ENCODE measurements at regions not wholly inside any gene's neighbourhood (a gene's known extent, or its start where the extent isn't known, plus 50 kb on each side); places are given as distances from the start of the nearest gene placed in this dataset.

DNA sequence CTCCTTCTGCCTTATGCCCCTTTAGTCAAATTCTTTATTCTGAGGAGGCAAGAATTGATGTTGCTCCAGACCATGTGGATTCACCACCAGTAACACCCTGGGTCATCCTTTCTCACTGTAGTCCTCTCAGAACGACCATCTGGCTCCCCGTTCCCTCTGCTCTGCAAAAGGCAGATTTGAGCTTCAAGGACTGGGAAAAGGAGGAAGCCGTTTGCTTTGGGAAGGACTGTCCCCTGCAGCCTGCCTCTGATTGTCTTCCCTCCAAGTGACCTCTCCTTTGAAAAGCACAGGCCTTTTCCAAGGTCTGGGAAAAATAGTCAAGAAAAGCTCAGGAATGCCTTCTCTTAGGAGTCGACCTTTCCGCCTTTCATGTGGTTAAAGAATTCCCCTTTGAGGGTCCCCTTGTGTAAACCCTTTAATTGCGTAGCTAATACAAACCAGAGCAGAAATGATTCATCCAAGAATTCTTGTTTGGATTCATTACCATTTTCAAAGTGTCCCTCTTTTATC, 130.1 kb upstream of the COPS8 start:
- no peak for DNase-seq (ENCODE audit: low spot score)

DNA sequence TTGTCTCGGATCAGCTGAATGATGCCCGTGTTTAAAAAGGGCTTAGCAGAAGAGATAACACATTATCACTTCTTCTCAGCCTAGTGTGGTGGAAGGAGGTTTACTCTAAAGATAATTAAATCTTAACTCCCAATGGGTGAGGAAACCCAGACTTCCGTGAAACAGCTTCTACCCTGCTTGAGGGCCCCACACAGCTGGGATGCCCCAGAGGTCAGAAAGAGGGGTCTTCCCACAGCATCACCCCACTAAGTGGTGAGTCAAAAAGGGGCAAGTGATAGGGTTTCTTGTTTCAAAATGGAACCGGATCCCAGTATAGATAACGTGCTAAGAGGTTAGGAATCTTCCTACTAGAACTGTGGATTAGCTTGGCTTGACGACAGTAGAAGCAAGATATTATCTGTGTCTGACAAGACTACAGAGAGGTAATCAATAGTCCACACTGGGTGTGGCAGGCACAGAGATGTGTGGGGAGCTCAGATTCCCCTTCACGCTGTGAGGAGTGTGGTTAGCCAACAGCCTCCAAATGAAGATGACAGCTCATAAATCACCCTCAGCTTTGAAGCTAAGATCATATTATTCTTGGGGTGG, 129.6 kb upstream of the COPS8 start:
- DNase-seq (ENCODE audit: low spot score): no peak

DNA sequence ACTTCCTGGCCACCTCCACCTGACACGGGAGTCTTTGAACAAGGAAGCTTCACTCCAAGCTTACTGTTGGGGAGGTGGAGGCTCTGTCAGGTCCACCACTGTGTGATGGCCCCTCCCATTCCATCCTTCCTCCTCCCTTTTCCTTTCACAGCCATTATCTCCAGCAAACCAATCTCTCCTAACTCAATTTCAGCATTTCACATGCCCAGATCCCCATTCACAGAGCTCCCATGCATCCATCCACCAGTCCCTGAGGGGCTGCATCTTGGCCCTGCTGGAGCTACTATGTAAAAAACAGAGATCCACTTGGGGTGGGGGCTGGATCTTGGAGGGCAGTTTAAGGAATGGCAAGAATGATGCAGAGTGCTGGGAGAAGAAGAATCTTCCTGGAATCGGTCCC, 129.0 kb upstream of the COPS8 start:
- no peak for DNase-seq (ENCODE audit: low spot score)

DNA sequence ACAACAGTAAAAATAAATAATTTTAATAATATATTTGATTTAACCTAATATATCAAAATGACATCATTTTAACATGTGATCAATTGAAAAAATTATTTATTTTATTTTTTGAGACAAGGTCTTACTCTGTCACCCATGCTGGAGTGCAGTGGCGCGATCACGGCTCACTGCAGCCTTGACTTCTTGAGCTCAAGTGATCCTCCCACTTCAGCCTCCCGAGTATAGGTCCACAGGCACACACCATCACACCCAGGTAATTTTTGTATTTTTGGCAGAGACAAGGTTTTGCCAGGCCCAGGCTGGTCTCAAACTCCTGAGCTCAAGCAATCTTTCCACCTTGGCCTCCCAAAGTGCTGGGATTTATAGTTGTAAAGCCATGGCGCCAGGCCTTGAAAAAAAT, 126.7 kb upstream of the COPS8 start:
- DNase-seq (ENCODE audit: low spot score): no peak

DNA sequence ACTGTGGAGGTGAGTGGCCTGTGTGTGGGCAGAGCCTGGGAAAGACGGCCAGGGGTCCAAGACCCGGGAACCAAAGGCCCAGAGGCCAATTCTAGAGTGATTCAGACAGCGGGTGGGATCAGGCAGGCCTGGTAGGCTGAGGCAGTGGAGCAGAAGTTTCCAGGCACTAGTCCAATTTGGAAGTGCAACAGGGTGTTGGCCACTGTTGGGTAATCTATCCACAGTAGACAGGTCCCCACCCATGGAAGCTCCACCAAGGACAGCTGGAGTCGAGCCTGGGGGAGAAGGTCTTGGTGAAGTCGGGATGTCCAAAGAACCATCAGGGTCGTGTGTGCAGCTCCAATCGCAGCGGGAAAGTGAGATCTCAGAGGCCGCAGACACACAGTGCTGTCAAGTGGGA, 125.8 kb upstream of the COPS8 start:
- DNase-seq (ENCODE audit: low spot score): peak; percentile 22

DNA sequence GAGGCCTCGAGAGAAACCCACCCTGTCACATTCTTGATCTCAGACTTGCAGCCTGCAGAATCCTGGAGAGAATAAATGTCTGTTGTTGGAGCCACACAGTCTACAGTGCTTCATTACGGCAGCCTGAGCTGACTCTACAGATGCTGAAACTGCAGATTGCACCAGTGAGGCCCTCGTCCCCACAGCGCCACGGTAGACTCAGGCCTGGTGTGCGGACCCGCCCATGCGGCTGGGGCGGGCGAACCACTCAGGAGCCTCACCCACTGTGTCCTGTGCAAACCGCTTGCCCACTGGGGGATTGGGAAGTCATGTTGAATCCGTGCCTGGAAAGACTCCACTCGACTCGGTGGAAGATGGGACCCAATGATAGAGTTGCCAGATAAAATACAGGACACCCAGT, 125.2 kb upstream of the COPS8 start:
- DNase-seq (ENCODE audit: low spot score): no peak

DNA sequence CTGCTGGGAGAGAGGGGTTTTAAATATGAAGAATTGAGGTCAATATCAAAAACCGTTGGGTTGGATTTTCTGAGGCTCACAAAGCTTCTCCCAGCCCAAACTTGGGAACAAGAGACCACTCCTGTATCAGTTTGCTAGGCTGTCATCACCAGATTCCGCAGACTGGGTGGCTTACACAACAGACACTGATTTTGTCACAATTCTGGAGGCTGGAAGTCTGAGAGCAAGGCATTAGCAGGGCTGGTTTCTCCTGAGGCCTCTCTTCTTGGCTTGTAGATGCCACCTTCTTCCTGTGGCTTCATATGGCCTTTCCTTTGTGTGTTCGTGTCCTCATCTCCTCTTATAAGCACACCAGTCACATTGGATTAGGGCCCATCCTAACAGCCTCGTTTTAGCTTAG, 122.9 kb upstream of the COPS8 start:
- DNase-seq (ENCODE audit: low spot score): no peak

DNA sequence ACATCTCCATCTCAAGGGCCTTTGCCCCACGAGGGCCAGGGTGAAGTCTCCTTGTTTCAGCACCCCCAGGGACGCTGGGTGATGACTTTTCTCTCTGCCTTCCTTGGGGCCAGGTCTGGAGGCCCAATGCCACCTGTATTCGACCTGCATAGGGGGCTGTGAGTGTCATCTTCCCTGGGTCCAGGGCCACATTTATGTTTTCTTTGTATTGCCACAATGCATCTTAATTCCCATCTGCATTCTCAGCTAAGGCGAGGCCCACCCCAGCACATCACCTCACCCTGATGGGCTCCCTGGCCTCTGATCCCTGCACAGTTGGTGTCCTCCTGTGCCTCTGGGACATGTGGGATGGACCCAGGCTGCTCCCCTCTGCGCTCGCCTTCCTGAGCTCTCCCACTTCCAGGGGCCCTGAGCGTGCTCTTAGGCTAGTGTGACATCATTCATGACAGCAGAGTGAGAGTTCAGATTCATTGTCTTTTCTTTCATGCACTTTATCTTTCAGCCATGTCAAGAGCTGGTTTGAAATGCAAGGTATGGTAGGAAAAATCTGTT, 122.0 kb upstream of the COPS8 start:
- no peak for DNase-seq (ENCODE audit: low spot score)

DNA sequence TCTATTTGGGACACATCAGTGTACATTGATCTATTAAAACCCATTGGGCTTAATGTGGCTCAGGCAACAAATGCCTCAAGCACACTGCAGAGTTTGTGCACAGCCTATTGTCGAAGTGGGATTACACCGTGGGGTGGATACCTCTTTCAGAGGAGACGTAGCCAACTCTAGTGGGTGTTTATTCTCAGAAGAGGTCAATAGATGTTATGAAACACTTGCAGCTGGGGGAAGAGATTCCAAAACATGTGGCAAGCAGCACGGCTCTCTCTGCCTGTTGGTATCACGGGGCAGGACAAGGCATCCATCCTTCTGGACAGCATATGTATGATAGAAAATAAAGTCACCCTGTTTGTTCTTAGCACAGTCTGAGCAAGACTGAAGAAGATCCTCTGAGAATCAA, 121.4 kb upstream of the COPS8 start:
- DNase-seq (ENCODE audit: low spot score): peak; percentile 43

DNA sequence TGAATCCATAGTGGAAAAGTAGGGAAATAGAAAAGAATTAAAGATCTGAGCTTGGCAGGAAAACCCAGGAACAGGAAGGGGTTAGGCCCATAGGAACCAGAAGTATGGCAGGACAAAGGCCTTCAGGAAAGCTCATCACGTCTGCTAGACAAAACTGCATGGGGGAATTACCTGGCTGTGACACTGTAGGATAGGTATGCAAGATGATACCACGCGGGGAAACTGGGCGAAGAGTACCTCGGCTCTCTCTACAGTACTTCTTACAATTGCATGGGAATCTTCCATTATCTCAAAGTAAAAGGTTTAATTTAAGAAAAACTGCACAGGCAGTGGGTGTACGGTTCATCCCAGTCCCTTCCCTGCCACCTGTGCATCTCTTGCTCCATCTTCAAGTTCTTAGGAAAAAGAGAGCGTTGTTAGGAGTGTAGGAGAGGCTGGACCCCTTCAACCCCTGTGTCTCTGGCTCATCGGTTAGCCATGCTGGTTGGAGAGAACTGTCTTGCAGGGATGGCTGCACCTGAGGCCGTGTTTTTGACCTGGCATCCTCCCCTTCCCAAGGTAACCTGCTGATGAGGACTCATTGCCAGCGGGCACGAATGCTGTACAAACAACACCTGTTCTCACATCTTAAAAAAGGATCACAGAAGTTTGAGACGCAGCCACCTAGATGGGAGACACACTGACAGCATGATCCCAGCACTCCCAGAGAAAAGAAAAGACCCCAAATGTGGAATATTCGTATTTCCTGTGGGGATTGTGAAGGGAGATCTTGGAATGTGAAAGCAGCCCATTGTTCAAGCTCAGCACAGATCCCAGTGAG, 120.5 kb upstream of the COPS8 start:
- DNase-seq (ENCODE audit: low spot score): no peak

DNA sequence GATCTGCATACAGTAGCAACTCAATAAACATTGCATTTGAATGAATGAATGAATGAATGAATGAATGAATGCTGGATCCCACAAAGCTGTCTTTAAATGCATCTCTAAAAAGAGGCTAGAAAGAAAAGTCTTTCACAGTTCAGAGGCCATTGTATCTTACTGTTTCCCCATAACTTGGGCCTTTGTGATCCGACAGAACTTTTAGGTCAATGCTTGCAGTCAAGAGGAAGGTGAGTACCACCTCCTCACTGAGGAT, 119.9 kb upstream of the COPS8 start:
- no peak for DNase-seq (ENCODE audit: low spot score)

DNA sequence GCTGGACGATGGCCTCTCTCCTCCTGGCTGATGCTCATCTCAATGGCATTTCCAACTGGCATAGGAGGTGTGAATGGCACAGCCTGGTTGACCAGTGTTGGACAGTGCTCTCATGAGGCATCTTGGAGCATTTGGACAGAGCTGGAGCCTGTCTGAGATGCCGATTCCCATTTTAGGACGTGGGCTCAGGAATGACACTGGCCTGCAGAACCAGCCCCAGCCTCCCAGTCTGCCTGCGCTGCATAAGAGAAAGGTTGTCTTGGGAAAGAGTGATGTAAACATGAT, 118.2 kb upstream of the COPS8 start:
- no peak for DNase-seq (ENCODE audit: low spot score)

DNA sequence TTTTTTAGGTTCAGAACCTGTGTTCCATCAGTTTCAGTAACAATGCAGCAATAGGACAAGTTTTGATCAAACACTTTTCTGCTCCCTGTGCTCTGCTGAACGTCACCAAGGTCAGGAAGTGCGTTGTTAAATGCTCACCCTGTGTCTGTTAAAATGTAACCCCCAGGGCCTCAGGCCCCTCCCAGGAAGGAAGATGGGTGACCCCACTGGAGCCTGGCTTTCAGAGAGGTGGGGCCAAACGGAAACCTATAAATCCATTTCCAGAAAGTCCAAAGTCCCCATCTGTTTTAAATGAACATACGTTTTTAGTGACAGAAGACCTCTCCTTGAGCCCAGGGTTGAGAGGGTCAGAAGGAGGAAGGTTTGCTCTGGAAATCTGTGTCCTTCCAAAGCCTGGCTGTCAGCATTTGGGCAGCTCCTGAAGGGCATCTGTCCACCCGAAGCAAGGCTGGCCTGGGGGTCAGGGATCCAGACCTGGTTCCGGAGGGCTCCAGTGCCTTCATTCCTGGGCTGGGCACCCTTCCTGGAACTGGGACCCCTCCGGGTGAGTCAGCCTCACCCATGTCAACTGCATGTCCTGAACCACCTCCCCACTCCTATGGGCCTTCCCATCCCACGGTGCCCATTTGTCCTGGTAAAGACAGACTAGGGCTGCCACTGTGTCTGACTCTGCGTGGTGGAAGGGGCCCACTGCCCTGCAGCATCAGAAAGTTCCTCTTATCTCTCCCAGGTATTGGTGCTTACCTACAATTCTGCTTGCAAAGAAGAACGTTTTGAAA, 117.4 kb upstream of the COPS8 start:
- DNase-seq (ENCODE audit: low spot score): no peak

DNA sequence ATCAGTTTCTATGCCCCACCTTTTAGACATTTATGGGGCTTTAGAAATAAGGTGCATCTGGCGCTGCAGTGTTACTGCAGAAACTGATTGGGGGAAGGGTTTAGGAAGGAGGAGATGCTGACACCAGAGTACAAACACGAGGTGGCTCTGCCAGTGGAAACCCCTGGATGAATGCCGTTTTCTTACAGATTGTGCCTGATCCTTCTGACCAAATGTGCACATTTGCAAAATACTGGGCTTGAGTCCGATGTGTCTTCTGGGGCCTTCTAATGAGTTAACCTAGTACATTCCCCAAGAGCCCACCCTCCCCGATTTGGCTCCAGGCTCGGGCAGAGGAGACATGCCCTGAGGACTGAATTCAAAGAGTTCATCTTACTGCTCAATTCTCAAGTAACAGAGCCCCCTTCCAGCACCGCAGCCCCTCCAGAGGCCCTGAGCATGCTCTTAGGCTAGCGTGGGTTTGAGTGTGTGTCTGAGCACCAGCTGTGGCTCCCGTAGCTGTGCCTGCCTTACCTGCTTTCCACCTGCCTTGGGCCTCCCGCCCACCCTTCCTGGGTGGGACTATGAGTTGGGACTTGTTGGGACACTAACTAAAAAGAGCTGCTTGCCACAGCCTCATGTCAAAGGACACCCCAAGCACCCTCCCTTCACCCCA, 116.7 kb upstream of the COPS8 start:
- DNase-seq (ENCODE audit: low spot score): no peak

DNA sequence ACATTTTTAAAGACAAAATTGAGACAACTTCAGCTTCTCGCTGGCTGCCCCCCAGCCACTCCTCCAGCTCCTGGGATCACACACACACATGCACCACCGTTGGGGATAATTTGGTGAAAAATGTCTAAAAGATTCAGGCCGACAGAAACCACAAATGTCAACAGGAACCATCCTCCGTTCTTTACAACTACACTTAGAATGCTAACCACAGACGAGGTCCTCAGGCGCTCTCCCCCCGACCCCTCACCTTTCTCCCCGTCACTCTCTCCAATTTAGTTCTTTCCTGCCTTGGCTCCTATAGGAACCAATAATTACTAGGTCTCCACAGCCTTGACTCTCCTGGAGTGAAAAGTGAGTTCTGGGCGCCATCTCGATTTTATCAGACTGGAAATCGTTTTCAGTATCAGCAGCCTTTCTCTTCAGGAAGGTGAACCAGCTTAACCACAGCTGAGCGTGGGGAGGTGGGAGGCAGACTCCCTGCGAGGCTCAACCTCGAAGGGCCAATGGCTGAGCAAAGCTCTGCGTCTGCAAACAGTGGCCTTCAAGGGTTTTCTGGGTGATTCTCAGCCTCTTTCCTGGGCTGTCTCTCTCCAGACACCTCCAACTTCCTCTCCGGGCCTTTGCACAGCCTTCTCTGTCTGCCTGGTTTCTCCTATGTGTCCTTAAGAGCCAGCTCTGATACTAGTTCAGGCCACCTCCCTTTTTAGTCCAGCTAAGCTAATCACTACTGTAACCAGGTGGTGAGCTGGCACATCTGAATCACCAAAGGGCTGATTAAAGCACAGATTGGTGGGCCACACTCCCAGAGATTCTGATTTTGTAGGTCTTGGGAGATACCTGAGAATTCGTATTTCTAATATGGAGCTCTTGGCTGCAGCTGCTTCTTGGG, 115.7 kb upstream of the COPS8 start:
- DNase-seq (ENCODE audit: low spot score): no peak

DNA sequence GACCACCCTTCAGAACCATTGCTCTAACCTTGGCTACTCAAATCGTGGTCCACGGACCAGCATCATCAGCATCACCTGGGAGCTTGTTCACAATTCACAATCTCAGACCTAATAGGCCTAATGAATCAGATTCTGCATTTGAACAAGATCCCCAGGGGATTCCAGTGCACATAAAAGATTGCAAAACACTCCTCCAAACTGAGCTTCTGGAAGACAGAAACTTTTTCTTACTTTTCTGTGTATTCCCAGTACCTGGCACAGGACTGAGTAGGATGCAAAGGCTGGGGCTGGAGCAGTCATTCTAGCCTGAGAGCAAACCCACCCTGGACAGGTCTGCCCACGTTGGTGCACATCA, 115.1 kb upstream of the COPS8 start:
- DNase-seq (ENCODE audit: low spot score): peak; percentile 29

DNA sequence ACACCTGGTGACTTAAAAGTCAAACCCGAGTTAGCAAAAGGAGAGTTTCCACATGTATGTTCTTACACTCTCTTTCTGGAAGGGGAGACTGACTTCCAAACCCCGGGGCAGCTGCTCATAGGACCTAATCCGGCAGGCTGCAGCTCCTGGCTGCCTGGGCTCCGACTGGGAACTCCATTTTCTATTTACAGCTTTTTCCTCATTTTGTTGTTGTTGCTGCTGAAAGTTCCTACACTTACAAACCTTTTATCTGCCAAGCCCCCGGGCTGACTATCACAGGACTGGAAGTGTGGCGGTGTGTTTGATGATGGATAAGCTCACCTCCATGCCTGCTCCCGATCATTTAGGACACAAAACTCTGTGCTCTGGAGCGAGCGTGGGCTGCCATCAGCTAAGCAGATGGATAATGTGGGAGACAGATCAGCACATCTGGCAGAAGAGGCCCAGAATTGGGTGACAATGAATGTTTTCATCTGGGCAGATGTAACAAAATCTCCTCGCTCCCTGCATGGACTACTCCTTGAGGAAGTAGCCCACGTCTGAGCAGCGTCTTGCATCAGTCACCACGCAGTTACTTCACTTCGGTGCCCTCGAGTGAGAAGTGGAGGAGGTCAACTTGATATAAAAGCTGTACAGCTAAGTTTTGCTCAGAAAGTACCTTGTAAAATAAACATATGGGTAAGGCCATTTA, 114.4 kb upstream of the COPS8 start:
- no peak for DNase-seq (ENCODE audit: low spot score)

DNA sequence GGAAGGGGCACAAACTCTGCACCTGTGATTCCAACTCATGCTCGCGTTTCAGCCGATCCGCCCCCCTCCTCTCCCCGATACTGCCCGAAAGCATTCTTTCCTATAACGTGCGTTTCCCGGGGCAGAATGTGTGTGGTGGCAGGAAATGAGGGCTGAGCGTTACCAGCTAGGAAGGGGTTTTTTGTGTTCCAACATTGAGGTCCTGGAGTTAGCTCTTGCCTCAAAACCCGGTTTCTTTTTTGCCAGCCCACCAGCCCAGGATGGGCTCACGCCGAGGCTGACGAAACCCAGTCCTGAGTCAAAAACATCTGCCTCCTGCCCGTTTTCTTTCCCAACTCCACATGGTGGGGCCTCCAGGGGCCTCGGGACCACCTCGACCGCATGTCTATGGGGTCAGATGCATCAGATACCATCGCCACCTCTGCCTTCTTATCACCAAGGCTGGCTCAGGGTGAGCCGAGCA, 113.7 kb upstream of the COPS8 start:
- DNase-seq (ENCODE audit: low spot score): no peak

DNA sequence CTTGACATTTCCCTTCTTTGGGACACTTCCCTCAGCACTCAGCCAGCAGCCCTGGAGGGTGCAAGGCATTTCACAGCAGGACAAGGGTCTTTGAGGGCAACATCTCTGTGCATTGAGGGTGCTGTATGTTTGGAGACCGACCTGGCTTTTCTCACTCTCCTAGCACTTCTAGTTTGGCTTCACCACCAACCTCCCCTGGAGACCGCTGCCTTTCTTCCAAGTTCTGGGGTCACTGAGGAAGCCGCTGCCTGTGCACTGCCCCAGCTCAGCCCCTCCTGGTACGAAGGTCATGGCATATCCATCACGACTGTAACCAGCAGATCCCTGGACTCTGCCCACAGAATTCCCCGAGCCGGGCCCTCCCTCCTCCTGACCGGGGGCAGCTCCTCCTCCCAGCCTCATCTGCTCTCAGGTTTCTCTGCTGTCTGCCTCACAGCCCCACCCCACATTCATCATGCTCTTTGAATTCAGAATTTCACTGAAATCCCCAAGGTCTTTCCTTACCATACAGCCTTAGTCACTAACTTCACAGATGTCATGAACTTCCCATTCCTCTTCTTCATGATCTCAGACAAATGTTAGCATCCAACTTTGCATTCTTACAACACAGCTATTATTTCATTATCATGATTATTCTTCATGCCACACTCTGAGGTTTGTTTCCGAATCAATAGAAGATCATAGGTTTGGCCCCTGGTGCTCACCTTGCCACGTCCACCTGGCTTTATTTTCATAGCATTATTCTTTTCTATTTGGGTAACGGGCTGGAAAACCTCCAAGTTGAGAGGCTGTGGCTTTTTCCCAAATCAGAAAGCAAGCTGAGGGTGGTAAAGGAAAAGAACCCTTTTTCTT, 113.0 kb upstream of the COPS8 start:
- peak; percentile 84 for DNase-seq (ENCODE audit: low spot score)

DNA sequence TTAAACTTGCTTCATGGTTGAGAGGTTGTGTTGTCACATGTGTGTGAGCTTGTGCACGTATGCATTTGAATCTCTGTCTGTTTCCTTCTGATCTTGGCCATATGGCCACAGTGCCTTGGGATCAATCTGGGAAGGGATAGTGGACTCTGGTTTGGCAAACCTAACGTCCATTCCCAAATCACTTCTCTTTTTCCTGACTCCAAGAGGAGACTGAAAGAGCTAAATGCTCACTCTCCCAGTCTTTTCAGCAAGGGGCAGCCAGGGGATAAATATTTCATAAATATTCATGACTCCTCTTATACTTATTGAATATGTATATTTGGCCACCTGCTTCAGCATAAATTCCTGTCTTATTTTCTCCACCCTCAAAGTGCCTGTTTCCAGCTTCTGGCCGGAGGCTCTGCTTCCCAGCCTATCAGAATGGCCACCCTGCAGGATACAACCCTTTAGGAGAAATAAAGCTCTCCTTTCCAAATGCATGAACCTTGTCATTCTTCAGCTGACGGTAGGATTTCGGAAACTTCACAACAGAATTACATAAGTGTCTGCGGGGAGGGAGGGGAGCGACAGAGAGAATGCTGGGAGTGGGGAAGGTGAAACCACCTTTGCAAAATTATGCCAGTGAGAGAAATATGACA, 112.2 kb upstream of the COPS8 start:
- no peak for DNase-seq (ENCODE audit: low spot score)

All from GM03348 (cell line).